GM18873 (cell line): ENCODE measurements at regions not wholly inside any gene's neighbourhood (a gene's known extent, or its start where the extent isn't known, plus 50 kb on each side); places are given as distances from the start of the nearest gene placed in this dataset.

Experiments
- ATAC-seq: cut with Tn5 transposase; IDR thresholded peaks from one replicate; pipeline ENCODE4 v1.9.1; 2021; ENCODE audit warnings: mild to moderate bottlenecking, moderate library complexity, moderate number of reproducible peaks; ENCODE audit not compliant: unreplicated experiment, low FRiP score

GRCh38 chr18:78733762-78734613, 245.6 kb upstream of the SALL3 start:
- ATAC-seq = no peak

GRCh38 chr18:78734614-78734945, 245.0 kb upstream of the SALL3 start:
- no peak for ATAC-seq

GRCh38 chr18:78735131-78736014, 244.2 kb upstream of the SALL3 start:
- no peak for ATAC-seq

GRCh38 chr18:78736015-78736690, 243.5 kb upstream of the SALL3 start:
- no peak for ATAC-seq

GRCh38 chr18:78737006-78737915, 242.4 kb upstream of the SALL3 start:
- ATAC-seq = no peak

- no peak for ATAC-seq
Observed at GRCh38 chr18:78738076-78738690, 241.4 kb upstream of the SALL3 start.

- ATAC-seq = no peak
Observed at GRCh38 chr18:78739115-78739514, 240.5 kb upstream of the SALL3 start.

- no peak for ATAC-seq
Observed at GRCh38 chr18:78739882-78740677, 239.5 kb upstream of the SALL3 start.

- ATAC-seq = no peak
Observed at GRCh38 chr18:78740876-78741275, 238.7 kb upstream of the SALL3 start.

GRCh38 chr18:78741381-78742217, 238.0 kb upstream of the SALL3 start:
- no peak for ATAC-seq

- no peak for ATAC-seq
Observed at GRCh38 chr18:78742218-78742745, 237.3 kb upstream of the SALL3 start.

GRCh38 chr18:78743078-78743477, 236.5 kb upstream of the SALL3 start:
- ATAC-seq = no peak

GRCh38 chr18:78751664-78752063, 228.0 kb upstream of the SALL3 start:
- ATAC-seq = no peak

- no peak for ATAC-seq
Observed at GRCh38 chr18:78753240-78753639, 226.4 kb upstream of the SALL3 start.

- no peak for ATAC-seq
Observed at GRCh38 chr18:78754311-78755043, 225.1 kb upstream of the SALL3 start.

GRCh38 chr18:78757014-78757413, 222.6 kb upstream of the SALL3 start:
- ATAC-seq = no peak

GRCh38 chr18:78758496-78758895, 221.1 kb upstream of the SALL3 start:
- no peak for ATAC-seq
